Astrocyte (in vitro differentiated cells and primary cell): ENCODE measurements at regions not wholly inside any gene's neighbourhood (a gene's known extent, or its start where the extent isn't known, plus 50 kb on each side); places are given as distances from the start of the nearest gene placed in this dataset.

Experiments used
- DNase-seq: peaks from one replicate; pipeline ENCODE4 v3.0.0-alpha.2; 2010; ENCODE audit warnings: low read depth
- FAIRE-seq: peaks from 2 replicates; lab custom pipeline; 2011; peaks lifted over from hg19 to GRCh38; lab: Jason Lieb, UNC
- H2AFZ ChIP-seq: 2 replicates; pipeline ENCODE4 v1.6.0; 2012; ENCODE audit warnings: low read depth, low read length, inconsistent platforms
- H3K27ac ChIP-seq: 2 replicates; pipeline ENCODE4 v1.5.1; 2011; ENCODE audit warnings: low read depth, low read length, inconsistent platforms
- H3K27me3 ChIP-seq: 2 replicates; pipeline ENCODE4 v1.6.0; 2011; ENCODE audit warnings: low read length, inconsistent platforms; ENCODE audit not compliant: insufficient read depth
- H3K36me3 ChIP-seq: 2 replicates; pipeline ENCODE4 v1.5.1; 2011; ENCODE audit warnings: low read length, inconsistent platforms; ENCODE audit not compliant: insufficient read depth
- H3K4me1 ChIP-seq: 2 replicates; pipeline ENCODE4 v1.5.1; 2011; ENCODE audit warnings: low read length, inconsistent platforms; ENCODE audit not compliant: insufficient read depth
- H3K4me2 ChIP-seq: 2 replicates; pipeline ENCODE4 v1.6.0; 2012; ENCODE audit warnings: low read length, inconsistent platforms
- H3K4me3 ChIP-seq: 2 replicates; pipeline ENCODE4 v1.5.1; 2011; ENCODE audit warnings: low read depth, mild to moderate bottlenecking, low read length, inconsistent platforms; ENCODE audit not compliant: insufficient read depth
- H3K79me2 ChIP-seq: 2 replicates; pipeline ENCODE4 v1.6.0; 2012; ENCODE audit warnings: mild to moderate bottlenecking, low read length, inconsistent platforms; ENCODE audit not compliant: insufficient read depth
- H3K9ac ChIP-seq: 2 replicates; pipeline ENCODE4 v1.6.0; 2012; ENCODE audit warnings: mild to moderate bottlenecking, low read length, inconsistent platforms
- H3K9me3 ChIP-seq: 2 replicates; pipeline ENCODE4 v1.5.1; 2012; ENCODE audit warnings: low read depth, mild to moderate bottlenecking, low read length, inconsistent platforms; ENCODE audit not compliant: insufficient read depth
- H4K20me1 ChIP-seq: 2 replicates; pipeline ENCODE4 v1.6.0; 2012; ENCODE audit warnings: low read length, inconsistent platforms; ENCODE audit not compliant: insufficient read depth
- H3K27ac Mint-ChIP-seq: one replicate; pipeline ENCODE4 v1.8.0; 2021; ENCODE audit warnings: mild to moderate bottlenecking, mixed read lengths; ENCODE audit not compliant: unreplicated experiment
- H3K27me3 Mint-ChIP-seq: one replicate; pipeline ENCODE4 v1.8.0; 2021; ENCODE audit warnings: low read depth, mixed read lengths; ENCODE audit not compliant: unreplicated experiment
- H3K36me3 Mint-ChIP-seq: one replicate; pipeline ENCODE4 v1.8.0; 2021; ENCODE audit warnings: low read depth, mixed read lengths; ENCODE audit not compliant: unreplicated experiment
- H3K4me1 Mint-ChIP-seq: one replicate; pipeline ENCODE4 v1.8.0; 2021; ENCODE audit warnings: low read depth, mixed read lengths; ENCODE audit not compliant: unreplicated experiment
- H3K4me3 Mint-ChIP-seq: one replicate; pipeline ENCODE4 v1.8.0; 2021; ENCODE audit warnings: mild to moderate bottlenecking, moderate library complexity, mixed read lengths; ENCODE audit not compliant: unreplicated experiment
- H3K9me3 Mint-ChIP-seq: one replicate; pipeline ENCODE4 v1.8.0; 2021; ENCODE audit warnings: mild to moderate bottlenecking, mixed read lengths; ENCODE audit not compliant: unreplicated experiment
- CTCF ChIP-seq: IDR thresholded peaks from 2 replicates; pipeline ENCODE4 v1.5.1; 2011; ENCODE audit warnings: low read depth, mild to moderate bottlenecking, inconsistent platforms, low read length, moderate library complexity; ENCODE audit not compliant: insufficient read depth
- EZH2 ChIP-seq: IDR thresholded peaks from 2 replicates; pipeline ENCODE4 v1.6.1; 2012; ENCODE audit warnings: mild to moderate bottlenecking, low read length, inconsistent platforms; ENCODE audit not compliant: insufficient read depth

- no peak overlapping the region for H3K9ac ChIP-seq
- H3K79me2 ChIP-seq, result no peaks in the 10 kb centered on the region
- no peak overlapping the region for H2AFZ ChIP-seq
- TF ChIP-seq CTCF, result no peak
- no peak for TF ChIP-seq EZH2
- no peak for FAIRE-seq
- peaks cover 3% of the 10 kb centered on the region for H3K4me1 Mint-ChIP-seq
- no peaks in the 10 kb centered on the region for H3K9me3 ChIP-seq
- no peak overlapping the region for H3K4me3 ChIP-seq
- peaks cover 3% of the 10 kb centered on the region for H3K4me1 ChIP-seq
- peaks cover 85% of the 10 kb centered on the region for H3K27me3 Mint-ChIP-seq
- H3K36me3 Mint-ChIP-seq, result peaks cover 3% of the 10 kb centered on the region
- no peak for DNase-seq
- no peak overlapping the region for H3K4me3 Mint-ChIP-seq
- no peak overlapping the region for H3K4me2 ChIP-seq
- no peak overlapping the region for H3K27ac Mint-ChIP-seq
- no peak overlapping the region for H3K27ac ChIP-seq
- H3K9me3 Mint-ChIP-seq, result peaks cover 4% of the 10 kb centered on the region
- H4K20me1 ChIP-seq, result no peaks in the 10 kb centered on the region
- peaks cover 12% of the 10 kb centered on the region for H3K27me3 ChIP-seq
- no peaks in the 10 kb centered on the region for H3K36me3 ChIP-seq
These were observed 63.5 kb upstream of the ZMIZ1 start for GRCh38 chr10:79005126-79005810.

GRCh38 chr10:79007018-79007417 lies 61.7 kb upstream of the ZMIZ1 start:
- no peak for FAIRE-seq
- no peak overlapping the region for H3K27ac Mint-ChIP-seq

More at GRCh38 chr10:79007018-79007417, 61.7 kb upstream of the ZMIZ1 start:
- Mint-ChIP-seq H3K4me1 (no peaks in the 10 kb centered on the region), H3K36me3 (no peaks in the 10 kb centered on the region), H3K27me3 (peaks cover 87% of the 10 kb centered on the region), H3K4me3 (no peak overlapping the region), H3K9me3 (peaks cover 4% of the 10 kb centered on the region)
- Histone ChIP-seq H3K4me1 (no peaks in the 10 kb centered on the region), H2AFZ (no peak overlapping the region), H3K4me2 (no peak overlapping the region), H3K36me3 (no peaks in the 10 kb centered on the region), H3K79me2 (no peaks in the 10 kb centered on the region), H3K27me3 (peaks cover 21% of the 10 kb centered on the region), H3K4me3 (no peak overlapping the region), H3K9me3 (no peaks in the 10 kb centered on the region), H3K27ac (no peak overlapping the region), H4K20me1 (no peaks in the 10 kb centered on the region), H3K9ac (no peak overlapping the region)
- TF ChIP-seq EZH2, result no peak
- no peak for TF ChIP-seq CTCF
- DNase-seq, result no peak
